Naive thymus-derived CD8-positive, alpha-beta T cell (primary cell): ENCODE measurements at regions not wholly inside any gene's neighbourhood (a gene's known extent, or its start where the extent isn't known, plus 50 kb on each side); places are given as distances from the start of the nearest gene placed in this dataset.

Source experiments
- ATAC-seq, 2 donors: fragments of 150-1000 bp; cut with Tn5 transposase in 1 of 2; sonication (Bioruptor Pico), chemical (Tn5 transposase) in 1 of 2; 1 replicate in 1 of 2; 2 replicates in 1 of 2; pipeline ENCODE4 v1.10.0; 2021; ENCODE audit warnings: mild to moderate bottlenecking in 2 of 2, moderate library complexity in 2 of 2
- POLR2A ChIA-PET: fragments of 350-600 bp; sonication (Branson Sonifier 250); formaldehyde crosslinking; loops from one replicate; lab custom pipeline; 2021; ENCODE audit warnings: antibody characterized with exemption; lab: Charles Lee
- DNase-seq, 10 donors: peaks; one replicate each; pipeline versions ENCODE4 v3.0.0 to v3.0.0-alpha.2; 2020 to 2022
- H3K27ac Mint-ChIP-seq, 10 donors: one replicate each; pipeline ENCODE4 v1.8.0; 2020 to 2022; ENCODE audit warnings: mild to moderate bottlenecking in 10 of 10, mixed read lengths in 10 of 10, moderate library complexity in 4 of 10, inconsistent platforms in 1 of 10
- H3K27me3 Mint-ChIP-seq, 5 donors: one replicate each; pipeline ENCODE4 v1.8.0; 2021 to 2022; ENCODE audit warnings: mixed read lengths in 5 of 5
- H3K36me3 Mint-ChIP-seq, 3 donors: one replicate each; pipeline ENCODE4 v1.8.0; 2020 to 2022; ENCODE audit warnings: mixed read lengths in 3 of 3, mild to moderate bottlenecking in 2 of 3, inconsistent platforms in 1 of 3
- H3K4me1 Mint-ChIP-seq, 4 donors: one replicate each; pipeline ENCODE4 v1.8.0; 2021 to 2022; ENCODE audit warnings: mixed read lengths in 4 of 4
- H3K4me3 Mint-ChIP-seq, 10 donors: one replicate each; pipeline ENCODE4 v1.8.0; 2020 to 2022; ENCODE audit warnings: mild to moderate bottlenecking in 10 of 10, mixed read lengths in 10 of 10, moderate library complexity in 6 of 10, inconsistent platforms in 1 of 10
- H3K9me3 Mint-ChIP-seq, 9 donors: one replicate each; pipeline ENCODE4 v1.8.0; 2020 to 2022; ENCODE audit warnings: mixed read lengths in 9 of 9, mild to moderate bottlenecking in 3 of 9, inconsistent platforms in 1 of 9, moderate library complexity in 1 of 9

GRCh38 chrX:13373027-13373426 is 53.2 kb upstream of the ATXN3L start:
- Mint-ChIP-seq H3K27me3 (no peaks in the 10 kb centered on the region), H3K4me3 (no peak overlapping the region), H3K27ac (no peak overlapping the region), H3K9me3 (no peaks in the 10 kb centered on the region), H3K4me1 (peaks cover 0 to 6% (median under 1%) of the 10 kb centered on the region in 4 donors), H3K36me3 (peaks cover 0 to 3% (median 0%) of the 10 kb centered on the region in 3 donors)
- POLR2A ChIA-PET = no interaction called here
- ATAC-seq (no peak), DNase-seq (no peak)

DNA sequence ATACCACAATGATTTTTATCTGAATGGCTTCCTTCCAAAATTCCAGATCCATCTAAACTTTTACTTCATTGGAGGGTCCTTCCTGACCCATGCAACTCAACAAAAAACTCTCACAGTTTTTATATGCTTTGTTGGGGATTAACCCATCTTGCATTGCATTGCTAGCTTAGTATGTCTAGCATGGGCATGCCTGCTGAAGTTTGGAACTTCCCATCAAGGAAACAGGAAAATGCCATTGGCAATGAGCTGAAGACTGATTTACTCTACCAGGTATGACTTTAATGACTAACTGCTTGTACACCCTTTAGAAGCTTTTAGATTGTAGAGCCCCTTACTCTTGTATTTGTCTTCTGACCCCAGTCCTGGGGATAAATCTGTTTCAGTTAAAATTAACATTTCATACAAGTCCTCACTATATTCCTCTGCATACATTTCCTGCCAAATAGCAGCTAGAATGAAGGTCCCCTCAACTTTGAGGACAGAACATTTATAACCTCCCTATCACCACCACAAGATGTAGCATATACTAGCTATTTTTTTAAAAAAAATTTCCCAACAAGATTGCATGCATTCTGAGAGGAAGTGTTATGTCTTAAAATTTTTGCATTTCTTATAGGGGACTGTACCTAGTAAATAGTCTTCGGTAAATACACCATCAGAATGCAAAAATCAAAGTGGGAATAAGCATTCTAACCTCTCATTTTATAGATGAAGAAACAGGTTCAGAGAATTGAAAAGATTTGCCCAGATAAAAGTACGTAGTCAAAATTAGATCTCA is 52.5 kb upstream of the ATXN3L start:
- no peak for ATAC-seq
- POLR2A ChIA-PET = no interaction called here
- no peak for DNase-seq
- H3K9me3 Mint-ChIP-seq = no peaks in the 10 kb centered on the region
- H3K4me3 Mint-ChIP-seq = no peak overlapping the region
- peaks cover 0 to 6% (median under 1%) of the 10 kb centered on the region in 4 donors for H3K4me1 Mint-ChIP-seq
- no peaks in the 10 kb centered on the region for H3K27me3 Mint-ChIP-seq
- H3K27ac Mint-ChIP-seq = no peak overlapping the region
- H3K36me3 Mint-ChIP-seq = peaks cover 0 to 4% (median 0%) of the 10 kb centered on the region in 3 donors

DNA sequence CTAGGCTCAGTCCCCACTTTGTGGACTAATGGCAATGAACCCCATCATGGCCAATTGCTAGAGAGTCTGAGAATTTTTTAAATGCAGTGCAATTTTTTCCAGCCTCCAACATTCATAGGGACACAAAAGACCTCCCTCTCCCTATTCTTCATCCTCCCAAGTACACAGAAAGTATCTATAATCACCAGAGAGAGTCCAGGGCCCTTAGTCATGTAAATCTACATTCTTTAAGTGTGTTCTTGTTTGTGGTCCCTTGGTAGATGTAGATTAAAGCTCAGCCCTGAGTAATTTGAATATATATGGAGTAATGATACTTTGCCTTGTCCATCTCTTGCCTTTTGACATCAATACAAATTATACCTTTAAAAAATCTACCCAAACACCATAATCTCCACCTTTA is 51.3 kb upstream of the ATXN3L start:
- Mint-ChIP-seq H3K27ac (no peak overlapping the region), H3K9me3 (no peaks in the 10 kb centered on the region), H3K36me3 (peaks cover 0 to 4% (median 0%) of the 10 kb centered on the region in 3 donors), H3K4me1 (peaks cover 0 to 3% (median under 1%) of the 10 kb centered on the region in 4 donors), H3K27me3 (no peaks in the 10 kb centered on the region), H3K4me3 (no peak overlapping the region)
- DNase-seq = no peak
- no peak for ATAC-seq
- POLR2A ChIA-PET = no interaction called here

DNA sequence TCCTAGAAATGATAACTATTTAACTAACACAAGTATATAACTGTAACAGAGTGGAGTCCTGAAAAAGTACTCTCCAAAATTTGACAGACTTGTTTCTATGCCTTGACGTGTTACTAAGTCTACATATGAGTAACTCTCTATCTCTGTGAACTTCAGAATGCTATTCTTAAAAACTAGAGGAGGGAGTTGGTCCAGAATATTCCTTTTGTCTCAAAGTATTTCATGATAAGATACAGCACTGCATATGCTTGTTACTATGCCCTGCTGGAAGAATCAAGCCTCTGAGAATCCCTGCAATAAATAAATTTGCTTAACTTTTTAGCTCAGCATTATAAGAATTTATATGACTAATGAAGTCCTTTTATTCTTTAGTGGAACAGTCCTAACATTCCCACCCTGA is 50.9 kb upstream of the ATXN3L start:
- ATAC-seq = no peak
- no peaks in the 10 kb centered on the region for H3K9me3 Mint-ChIP-seq
- no peak overlapping the region for H3K27ac Mint-ChIP-seq
- peaks cover 0 to 3% (median under 1%) of the 10 kb centered on the region in 4 donors for H3K4me1 Mint-ChIP-seq
- POLR2A ChIA-PET = no interaction called here
- H3K36me3 Mint-ChIP-seq = peaks cover 0 to 4% (median 0%) of the 10 kb centered on the region in 3 donors
- no peak overlapping the region for H3K4me3 Mint-ChIP-seq
- DNase-seq = no peak
- H3K27me3 Mint-ChIP-seq = no peaks in the 10 kb centered on the region
